ES-I3 (cell line): ENCODE measurements at regions not wholly inside any gene's neighbourhood (a gene's known extent, or its start where the extent isn't known, plus 50 kb on each side); places are given as distances from the start of the nearest gene placed in this dataset.

Experiments
- H3K36me3 ChIP-seq: 2 replicates; pipeline ENCODE4 v1.6.1; 2013; ENCODE audit warnings: mild to moderate bottlenecking, low read length, control low read depth, moderate library complexity; ENCODE audit not compliant: insufficient read depth
- H3K4me1 ChIP-seq: 2 replicates; pipeline ENCODE4 v1.6.1; 2013; ENCODE audit warnings: mild to moderate bottlenecking, control low read depth, low read length; ENCODE audit not compliant: insufficient read depth
- H3K9ac ChIP-seq: 2 replicates; pipeline ENCODE4 v1.6.1; 2013; ENCODE audit warnings: low read depth, mild to moderate bottlenecking, low read length, moderate library complexity
- H3K9me3 ChIP-seq: 2 replicates; pipeline ENCODE4 v1.6.1; 2013; ENCODE audit warnings: mild to moderate bottlenecking, low read length, moderate library complexity; ENCODE audit not compliant: control insufficient read depth, insufficient read depth

DNA sequence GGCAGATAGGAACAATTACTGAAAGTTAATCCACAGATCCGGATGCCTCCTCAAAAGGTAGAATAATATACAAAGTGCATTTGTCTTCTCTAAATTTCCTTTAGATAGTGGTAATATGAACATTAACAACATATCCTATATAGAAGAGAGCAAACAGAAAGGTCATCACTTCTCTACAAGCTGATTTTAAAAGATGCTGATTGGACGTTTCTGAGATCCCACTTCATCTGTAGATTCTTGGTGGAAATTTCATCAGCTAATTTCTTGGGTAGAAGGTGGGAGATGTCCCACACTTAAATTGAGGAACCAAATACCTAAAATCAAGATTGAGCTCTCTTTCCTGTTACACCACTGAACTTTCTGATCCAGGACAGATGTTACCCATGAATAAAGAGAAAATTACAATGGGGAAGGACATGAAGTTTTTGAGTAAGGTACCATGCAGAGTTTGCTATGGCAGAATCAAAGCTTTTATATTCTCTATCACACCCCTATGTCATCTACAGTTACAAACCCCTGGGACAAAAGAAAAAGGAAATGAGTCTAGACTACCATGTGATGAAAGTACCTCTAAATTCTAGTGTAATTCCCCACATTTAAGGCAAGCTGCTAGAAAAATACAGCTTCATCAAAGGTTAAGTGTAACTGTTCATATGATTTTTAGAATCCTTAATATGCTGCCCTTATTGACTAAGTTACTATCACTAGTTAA lies 189.2 kb upstream of the SETMAR start:
- no peaks in the 10 kb centered on the region for H3K36me3 ChIP-seq
- no peaks in the 10 kb centered on the region for H3K4me1 ChIP-seq
- H3K9ac ChIP-seq, result no peak overlapping the region
- no peaks in the 10 kb centered on the region for H3K9me3 ChIP-seq

DNA sequence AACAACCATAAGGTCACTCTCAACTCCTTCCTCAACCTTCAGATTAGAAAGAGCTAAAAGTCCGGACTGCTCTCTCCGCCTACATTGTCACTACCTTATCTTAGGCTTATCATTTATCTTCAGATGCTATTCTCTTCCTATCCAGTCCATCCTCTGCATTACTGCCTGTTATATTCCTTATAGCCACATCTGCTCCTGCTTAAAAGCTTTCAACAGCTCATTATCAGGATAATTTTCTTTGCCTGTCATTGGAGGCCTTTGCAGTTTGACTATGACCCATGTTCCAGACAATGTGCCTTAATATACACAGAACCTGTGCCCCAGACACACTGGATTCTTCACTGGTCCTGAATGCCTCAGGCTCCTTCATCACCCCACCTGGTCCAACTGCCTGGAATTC lies 184.1 kb upstream of the SETMAR start:
- Histone ChIP-seq H3K9ac (no peak overlapping the region), H3K9me3 (no peaks in the 10 kb centered on the region), H3K36me3 (no peaks in the 10 kb centered on the region), H3K4me1 (no peaks in the 10 kb centered on the region)

DNA sequence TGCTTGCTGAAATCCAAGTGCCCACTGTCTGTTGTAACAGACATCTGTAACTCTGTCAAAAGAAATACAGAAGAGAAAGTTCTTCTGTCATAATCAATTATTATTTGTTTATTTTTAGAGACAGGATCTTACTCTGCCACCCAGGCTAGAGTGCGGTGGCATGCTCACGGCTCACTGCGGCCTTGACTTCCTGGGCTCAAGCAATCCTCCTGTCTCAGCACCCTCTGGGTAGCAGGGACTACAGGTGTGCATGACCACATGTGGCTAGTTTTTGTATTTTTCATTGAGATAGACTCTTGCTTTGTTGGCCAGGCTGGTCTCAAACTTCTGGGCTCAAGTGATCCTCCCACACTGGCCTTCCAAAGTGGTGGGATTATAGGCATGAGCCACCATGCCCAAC lies 177.6 kb upstream of the SETMAR start:
- Histone ChIP-seq H3K4me1 (no peaks in the 10 kb centered on the region), H3K36me3 (no peaks in the 10 kb centered on the region), H3K9ac (no peak overlapping the region), H3K9me3 (no peaks in the 10 kb centered on the region)

DNA sequence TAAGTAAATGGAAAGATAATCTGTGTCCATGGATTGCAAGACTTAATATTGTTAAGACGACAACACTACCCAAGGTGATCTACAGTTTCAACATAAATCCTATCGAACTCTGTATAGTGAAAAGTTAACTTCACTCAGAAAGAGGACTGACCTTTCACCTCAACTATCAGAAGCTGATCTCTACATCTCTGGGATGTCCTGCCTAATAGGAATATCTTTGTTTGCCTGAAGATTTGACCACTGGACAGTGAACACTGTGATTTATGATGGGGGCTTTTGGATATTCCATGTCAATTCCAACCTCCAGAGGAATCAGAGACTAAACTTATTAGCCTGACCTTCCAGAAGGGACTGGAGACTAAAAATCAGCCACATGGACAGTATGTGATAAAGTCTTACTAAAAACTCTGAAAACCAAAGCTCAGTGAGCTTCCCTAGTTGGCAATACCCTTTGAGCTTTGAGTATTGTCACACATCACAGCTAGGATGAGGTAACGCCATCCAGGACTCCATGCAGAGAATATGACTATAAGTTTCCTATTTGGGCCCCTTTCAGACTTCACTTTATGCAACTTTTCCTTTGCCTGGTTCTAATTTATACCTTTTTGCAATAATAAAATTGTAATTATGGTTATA lies 164.9 kb upstream of the SETMAR start:
- Histone ChIP-seq H3K36me3 (no peaks in the 10 kb centered on the region), H3K9me3 (no peaks in the 10 kb centered on the region), H3K4me1 (no peaks in the 10 kb centered on the region), H3K9ac (no peak overlapping the region)

DNA sequence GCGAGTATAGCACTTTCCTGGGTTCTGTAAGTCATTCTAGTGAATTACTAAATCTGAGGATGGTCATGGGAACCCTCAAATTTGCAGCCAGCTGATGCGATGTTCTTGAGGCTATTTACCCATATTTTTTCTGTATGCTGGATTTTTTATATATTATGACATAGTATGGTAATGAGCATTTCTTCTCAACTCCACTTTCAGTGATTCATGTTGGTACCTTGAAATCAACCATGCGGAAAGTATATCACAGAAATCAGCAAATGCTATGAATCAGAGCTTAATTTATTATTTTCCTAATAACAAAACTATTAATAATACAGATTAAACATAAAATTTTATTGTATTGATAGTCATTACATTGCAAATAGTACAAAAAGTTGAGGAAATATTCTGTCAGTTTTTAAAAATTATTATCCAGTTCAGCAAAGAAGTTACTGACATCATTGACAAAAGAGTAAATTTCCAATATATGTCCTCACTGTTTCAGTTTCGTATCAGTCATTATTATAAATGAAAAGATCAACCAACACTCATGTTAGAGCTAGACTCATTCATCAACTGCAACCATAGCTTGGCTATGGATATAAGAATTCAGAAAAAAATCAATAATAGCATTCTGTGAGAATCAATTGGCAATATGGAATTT lies 164.3 kb upstream of the SETMAR start:
- Histone ChIP-seq H3K9me3 (no peaks in the 10 kb centered on the region), H3K9ac (no peak overlapping the region), H3K36me3 (no peaks in the 10 kb centered on the region), H3K4me1 (no peaks in the 10 kb centered on the region)

DNA sequence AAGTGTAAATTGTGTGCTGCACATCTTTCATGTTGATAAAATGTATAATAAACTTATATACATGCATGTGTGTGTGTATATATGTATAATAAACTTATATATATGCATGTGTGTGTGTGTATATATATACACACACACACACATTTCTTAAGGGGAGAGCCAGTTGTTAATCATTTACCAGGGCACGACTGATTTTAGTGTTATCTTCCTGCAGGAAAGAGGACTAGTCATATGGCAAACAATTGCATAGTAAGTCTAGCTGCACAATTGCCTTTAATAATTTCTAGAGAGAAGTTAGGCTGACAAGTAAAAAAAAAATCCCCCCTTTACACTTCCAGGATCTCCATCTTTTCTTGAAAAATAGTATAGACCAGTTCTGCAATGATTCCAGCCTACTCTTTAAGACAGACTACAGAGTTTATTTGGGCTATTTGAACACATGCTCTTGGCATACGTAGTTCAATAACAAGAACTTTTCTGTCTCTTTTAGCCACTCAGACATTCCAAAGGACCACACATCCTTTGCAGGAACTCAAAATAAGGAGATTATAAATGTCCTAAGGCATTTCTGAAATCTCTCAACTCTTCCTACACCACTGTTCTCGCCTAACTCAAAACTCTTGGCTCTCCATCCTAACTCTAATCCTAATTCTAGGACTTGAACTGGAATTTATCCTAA lies 163.6 kb upstream of the SETMAR start:
- Histone ChIP-seq H3K4me1 (no peaks in the 10 kb centered on the region), H3K9ac (no peak overlapping the region), H3K36me3 (no peaks in the 10 kb centered on the region), H3K9me3 (no peaks in the 10 kb centered on the region)

DNA sequence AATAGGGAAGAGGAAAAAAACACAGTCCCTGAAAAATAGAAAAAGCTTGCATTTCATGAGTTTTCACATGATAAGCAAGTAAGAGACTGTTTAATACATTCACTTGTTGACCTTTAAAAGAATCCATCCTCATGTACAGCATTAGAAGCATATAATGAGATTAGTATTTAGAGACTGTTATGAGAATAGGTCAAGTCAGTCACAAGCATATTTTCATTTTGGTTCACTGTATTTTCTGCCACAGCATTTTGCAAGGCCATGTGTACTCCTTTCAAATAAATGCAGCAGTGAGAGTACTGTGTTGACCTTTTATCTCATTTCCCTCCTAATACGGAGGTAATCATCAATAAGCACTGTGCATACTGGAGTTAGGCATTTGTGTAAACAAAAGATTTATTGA lies 162.2 kb upstream of the SETMAR start:
- no peaks in the 10 kb centered on the region for H3K4me1 ChIP-seq
- H3K9ac ChIP-seq, result no peak overlapping the region
- no peaks in the 10 kb centered on the region for H3K9me3 ChIP-seq
- H3K36me3 ChIP-seq, result no peaks in the 10 kb centered on the region

DNA sequence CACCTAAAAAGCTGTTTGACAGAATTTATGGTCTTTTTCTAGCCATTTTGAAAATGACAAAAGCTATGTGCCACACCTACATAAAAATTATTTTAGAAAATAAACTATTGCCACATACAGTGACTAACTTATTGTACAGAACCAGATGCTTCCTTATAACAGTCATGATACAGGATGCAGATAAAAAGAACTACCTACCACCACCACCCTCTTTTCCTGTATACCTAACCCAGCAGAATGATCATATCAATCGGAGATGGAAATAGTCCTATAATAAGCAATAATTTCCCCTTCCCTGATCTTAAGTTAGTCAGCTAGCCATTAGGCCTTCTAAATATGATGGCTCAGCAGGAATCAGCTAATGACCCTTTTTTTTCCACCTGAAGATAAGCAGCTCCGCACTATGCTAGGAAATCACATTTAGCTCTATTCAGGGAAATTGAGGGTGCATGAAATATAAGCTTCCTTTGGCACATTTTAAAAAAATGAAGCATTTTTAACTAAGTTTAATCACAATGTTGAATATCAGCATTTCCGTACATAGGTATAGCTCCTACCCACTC lies 155.5 kb upstream of the SETMAR start:
- Histone ChIP-seq H3K4me1 (no peaks in the 10 kb centered on the region), H3K9me3 (no peaks in the 10 kb centered on the region), H3K36me3 (no peaks in the 10 kb centered on the region), H3K9ac (no peak overlapping the region)

DNA sequence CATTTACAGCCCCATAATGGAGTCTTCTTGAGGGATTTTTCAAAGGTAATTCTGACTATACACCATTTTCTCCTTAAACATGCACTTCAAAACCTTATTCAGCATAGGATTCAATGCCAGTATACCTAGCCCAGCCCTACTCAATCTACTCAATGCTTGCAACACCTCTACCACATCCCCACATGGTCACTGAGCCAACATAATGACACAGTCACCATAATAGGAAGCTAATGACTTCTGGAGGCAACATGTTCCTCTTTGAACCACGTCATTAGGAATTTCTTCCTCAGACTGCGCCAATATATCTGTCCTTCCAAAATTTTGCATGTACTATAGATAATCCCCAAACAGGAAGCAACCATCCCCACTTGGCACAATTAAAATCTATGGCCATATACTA lies 153.9 kb upstream of the SETMAR start:
- H3K4me1 ChIP-seq, result no peaks in the 10 kb centered on the region
- H3K9ac ChIP-seq, result no peak overlapping the region
- no peaks in the 10 kb centered on the region for H3K9me3 ChIP-seq
- no peaks in the 10 kb centered on the region for H3K36me3 ChIP-seq

DNA sequence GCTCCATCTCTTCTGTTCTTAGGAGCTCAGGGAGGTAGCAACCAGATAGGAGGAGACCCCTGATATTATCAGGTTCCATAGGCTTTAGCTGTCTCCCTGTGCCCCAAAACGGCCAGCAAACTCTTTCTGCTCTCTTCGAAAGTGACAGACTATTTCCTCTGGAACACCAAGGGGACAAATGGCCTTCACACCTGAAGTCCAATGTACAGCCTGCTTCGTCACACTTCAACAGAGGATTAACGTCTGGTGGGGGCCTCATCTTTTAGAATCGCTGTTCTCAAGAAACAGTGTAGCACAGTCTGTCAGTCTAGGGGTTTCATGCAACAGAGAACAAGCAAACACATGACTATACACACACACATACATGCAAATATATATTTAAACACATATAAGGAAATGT lies 152.4 kb upstream of the SETMAR start:
- H3K4me1 ChIP-seq, result no peaks in the 10 kb centered on the region
- no peaks in the 10 kb centered on the region for H3K36me3 ChIP-seq

DNA sequence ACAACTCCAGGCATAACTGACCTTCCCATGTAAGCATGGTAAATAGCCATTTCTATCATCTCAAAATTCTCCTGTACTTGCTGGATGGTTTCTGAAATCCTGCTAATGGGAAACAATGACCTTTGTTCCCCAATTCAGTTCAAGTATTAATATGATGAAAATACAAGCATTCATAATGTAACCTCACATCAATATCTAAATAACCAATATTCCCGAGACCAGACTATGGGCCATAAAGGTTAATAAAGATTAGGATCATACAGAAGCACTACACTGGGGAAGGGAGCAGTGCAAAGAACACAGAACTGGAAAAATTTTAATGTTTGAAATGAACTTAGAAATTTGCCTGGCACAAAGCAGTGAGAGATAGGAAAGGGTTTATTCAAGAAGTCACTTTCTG lies 151.3 kb upstream of the SETMAR start:
- H3K36me3 ChIP-seq, result no peaks in the 10 kb centered on the region
- H3K9ac ChIP-seq, result no peak overlapping the region
- H3K4me1 ChIP-seq, result no peaks in the 10 kb centered on the region
- H3K9me3 ChIP-seq, result no peaks in the 10 kb centered on the region

More for the DNA sequence above, 152.4 kb upstream of the SETMAR start:
- H3K9ac ChIP-seq, result no peak overlapping the region
- H3K9me3 ChIP-seq, result no peaks in the 10 kb centered on the region

DNA sequence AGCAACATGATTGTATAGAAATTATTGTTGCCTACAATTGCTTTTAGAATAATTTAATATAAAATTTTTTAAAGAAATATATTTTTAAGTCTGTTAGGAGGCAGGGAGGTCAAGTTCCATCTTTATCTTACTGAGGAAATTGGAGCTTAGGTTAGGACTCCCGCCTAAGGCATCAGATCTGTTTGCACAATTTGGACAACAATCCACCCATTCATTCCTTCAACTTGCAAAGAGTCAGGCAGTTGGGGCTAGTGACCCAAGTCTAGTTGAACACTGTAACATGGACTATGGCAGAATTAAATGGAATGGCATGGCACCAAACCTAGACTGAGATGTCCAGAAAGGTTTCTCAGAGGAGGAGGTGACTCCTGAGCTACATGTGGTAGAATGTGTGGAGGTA lies 149.4 kb upstream of the SETMAR start:
- Histone ChIP-seq H3K9ac (no peak overlapping the region), H3K4me1 (no peaks in the 10 kb centered on the region), H3K9me3 (no peaks in the 10 kb centered on the region), H3K36me3 (no peaks in the 10 kb centered on the region)

DNA sequence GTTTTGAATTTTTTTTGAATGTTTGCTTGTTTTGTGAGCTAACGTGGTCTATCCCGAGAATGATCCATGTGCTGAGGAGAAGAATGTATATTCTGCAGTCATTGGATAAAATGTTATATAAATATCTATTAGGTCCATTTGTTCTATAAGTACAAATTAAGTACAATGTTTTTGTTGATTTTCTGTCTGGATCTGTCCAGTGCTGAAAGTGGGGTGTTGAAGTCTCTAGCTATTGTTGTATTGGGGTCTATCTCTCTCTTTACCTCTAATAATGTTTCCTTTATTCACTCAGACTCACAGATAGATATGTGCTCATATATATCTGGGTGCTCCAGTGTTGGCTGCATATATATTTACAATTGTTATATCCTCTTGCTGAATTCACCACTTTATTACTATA lies 144.8 kb upstream of the SETMAR start:
- H3K36me3 ChIP-seq, result no peaks in the 10 kb centered on the region
- no peaks in the 10 kb centered on the region for H3K9me3 ChIP-seq
- no peaks in the 10 kb centered on the region for H3K4me1 ChIP-seq
- no peak overlapping the region for H3K9ac ChIP-seq

DNA sequence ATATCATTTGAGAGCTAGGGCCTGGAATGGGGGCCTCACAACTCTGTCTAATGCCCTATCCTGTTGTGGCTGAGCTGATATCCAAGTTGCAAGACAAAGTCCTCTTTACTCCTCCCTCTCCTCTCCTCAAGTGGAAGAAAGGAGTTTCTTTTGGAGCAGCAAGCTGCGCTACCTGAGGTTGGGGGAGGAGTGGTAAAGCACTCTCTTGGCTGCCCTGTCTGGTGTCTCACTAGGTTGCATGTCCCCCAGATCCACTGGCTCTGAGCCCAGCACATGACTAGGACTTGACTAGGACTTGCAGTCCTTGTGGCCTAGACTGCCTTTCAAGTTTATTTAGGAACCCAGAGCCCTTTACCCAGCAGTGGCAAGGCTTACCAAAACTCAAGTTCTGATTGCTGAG lies 141.1 kb upstream of the SETMAR start:
- Histone ChIP-seq H3K9ac (no peak overlapping the region), H3K9me3 (no peaks in the 10 kb centered on the region), H3K36me3 (no peaks in the 10 kb centered on the region), H3K4me1 (no peaks in the 10 kb centered on the region)
